Choroid plexus epithelial cell (primary cell): ENCODE measurements at regions not wholly inside any gene's neighbourhood (a gene's known extent, or its start where the extent isn't known, plus 50 kb on each side); places are given as distances from the start of the nearest gene placed in this dataset.
"Not testable (repeated sequence)": the region's sequence is repeated elsewhere in the genome, so short reads cannot be mapped to it uniquely, and the experiment has no call there.

Experiments
- DNase-seq: peaks from one replicate; pipeline ENCODE4 v3.0.0-alpha.2; 2010; ENCODE audit warnings: low read depth
- H3K4me3 ChIP-seq: 2 replicates; pipeline ENCODE4 v1.5.1; 2011; ENCODE audit warnings: low read depth, mild to moderate bottlenecking, control low read depth, low read length, moderate library complexity
- TF ChIP-seq, protein P1 (sequence below): conservative IDR thresholded peaks from 2 replicates; pipeline ENCODE4 v1.5.1; 2011; ENCODE audit warnings: low read depth, mild to moderate bottlenecking, control low read depth, inconsistent platforms, low read length, moderate library complexity

GRCh38 chr7:159296093-159296681 is 151.5 kb upstream of the VIPR2 start:
- DNase-seq, result no peak
- TF ChIP-seq, protein P1, sequence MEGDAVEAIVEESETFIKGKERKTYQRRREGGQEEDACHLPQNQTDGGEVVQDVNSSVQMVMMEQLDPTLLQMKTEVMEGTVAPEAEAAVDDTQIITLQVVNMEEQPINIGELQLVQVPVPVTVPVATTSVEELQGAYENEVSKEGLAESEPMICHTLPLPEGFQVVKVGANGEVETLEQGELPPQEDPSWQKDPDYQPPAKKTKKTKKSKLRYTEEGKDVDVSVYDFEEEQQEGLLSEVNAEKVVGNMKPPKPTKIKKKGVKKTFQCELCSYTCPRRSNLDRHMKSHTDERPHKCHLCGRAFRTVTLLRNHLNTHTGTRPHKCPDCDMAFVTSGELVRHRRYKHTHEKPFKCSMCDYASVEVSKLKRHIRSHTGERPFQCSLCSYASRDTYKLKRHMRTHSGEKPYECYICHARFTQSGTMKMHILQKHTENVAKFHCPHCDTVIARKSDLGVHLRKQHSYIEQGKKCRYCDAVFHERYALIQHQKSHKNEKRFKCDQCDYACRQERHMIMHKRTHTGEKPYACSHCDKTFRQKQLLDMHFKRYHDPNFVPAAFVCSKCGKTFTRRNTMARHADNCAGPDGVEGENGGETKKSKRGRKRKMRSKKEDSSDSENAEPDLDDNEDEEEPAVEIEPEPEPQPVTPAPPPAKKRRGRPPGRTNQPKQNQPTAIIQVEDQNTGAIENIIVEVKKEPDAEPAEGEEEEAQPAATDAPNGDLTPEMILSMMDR, result no peak
- no peak overlapping the region for H3K4me3 ChIP-seq

DNA sequence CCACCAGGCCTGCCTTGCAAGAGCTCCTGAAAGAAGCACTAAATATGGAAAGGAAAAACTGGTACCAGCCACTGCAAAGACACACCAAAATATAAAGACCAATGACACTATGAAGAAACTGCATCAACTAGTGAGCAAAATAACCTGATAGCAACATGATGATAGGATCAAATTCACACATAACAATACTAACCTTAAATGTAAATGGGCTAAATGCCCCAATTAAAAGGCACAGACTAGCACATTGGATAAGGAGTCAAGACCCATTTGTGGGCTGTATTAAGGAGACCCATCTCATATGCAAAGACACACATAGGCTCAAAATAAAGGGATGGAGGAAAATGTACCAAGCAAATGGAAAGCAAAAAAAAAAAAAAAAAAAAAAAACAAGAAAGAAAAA is 141.8 kb upstream of the VIPR2 start:
- H3K4me3 ChIP-seq, DNase-seq: not testable (repeated sequence)

GRCh38 chr7:159281573-159281972 is 136.9 kb upstream of the VIPR2 start:
- DNase-seq, result no peak
- TF ChIP-seq, protein P1, result no peak
- no peak overlapping the region for H3K4me3 ChIP-seq

- H3K4me3 ChIP-seq, result no peak overlapping the region
- TF ChIP-seq, protein P1, result no peak
- no peak for DNase-seq
Observed at GRCh38 chr7:159280008-159280407, 135.3 kb upstream of the VIPR2 start.

DNA sequence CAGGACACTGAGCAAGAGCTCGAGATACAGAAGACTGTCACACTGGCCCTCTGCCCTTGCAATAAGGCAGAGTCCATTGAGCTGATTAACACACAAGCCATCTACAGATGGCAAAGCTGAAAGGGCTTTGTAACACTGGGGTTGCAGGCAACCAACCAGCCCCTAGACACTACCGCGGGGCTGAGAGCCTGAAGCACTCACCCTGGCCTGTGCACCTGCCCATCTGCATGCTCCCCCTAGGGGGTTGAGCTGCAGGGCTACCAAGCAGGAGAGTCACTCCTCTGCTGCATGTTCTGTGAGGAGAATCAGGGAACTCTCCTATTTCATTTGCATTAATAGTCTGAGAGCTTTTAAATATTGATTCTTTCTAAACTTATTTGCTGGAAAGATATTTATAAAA is 128.1 kb upstream of the VIPR2 start:
- DNase-seq, result no peak
- no peak overlapping the region for H3K4me3 ChIP-seq
- TF ChIP-seq, protein P1, result no peak

DNA sequence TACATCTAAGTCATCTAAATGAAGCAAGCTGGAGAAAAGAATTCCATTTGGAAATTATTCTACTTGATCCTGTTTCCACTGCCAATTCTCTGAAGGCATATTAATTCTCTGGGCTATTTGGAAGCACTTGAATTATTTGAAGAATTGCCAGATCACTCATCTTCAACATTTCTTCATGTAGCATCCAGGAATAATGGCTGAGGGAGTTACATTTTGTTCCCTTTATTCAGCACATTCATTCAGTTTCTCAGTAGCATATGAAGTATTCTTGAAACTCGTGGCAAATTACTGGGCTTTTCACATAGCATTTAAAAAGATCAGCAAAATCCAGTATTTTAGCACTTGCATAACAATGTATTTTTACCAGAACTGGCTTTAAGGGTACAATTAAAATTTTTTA is 127.1 kb upstream of the VIPR2 start:
- TF ChIP-seq, protein P1, result no peak
- DNase-seq, result no peak

DNA sequence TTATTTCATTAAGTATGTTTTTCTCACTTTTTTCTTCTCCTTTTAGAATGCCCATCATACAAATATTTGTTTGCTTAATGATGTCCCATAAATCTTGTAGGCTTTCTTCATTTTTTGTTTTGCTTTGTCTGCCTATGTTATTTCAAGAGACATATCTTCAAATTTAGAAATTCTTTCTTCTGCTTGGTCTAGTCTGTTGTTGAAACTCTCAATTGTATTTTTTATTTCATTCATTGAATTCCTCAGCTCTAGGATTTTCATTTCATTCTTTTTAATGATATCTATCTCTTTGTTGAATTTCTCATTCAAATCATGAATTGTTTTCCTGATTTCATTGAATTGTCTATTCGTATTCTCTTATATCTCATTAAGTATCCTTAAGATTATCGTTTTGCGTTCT is 125.1 kb upstream of the VIPR2 start:
- no peak for DNase-seq
- TF ChIP-seq, protein P1, result no peak
- no peak overlapping the region for H3K4me3 ChIP-seq

More for the DNA sequence above, 127.1 kb upstream of the VIPR2 start:
- H3K4me3 ChIP-seq, result no peak overlapping the region
